WTC11 (cell line): ENCODE measurements at regions not wholly inside any gene's neighbourhood (a gene's known extent, or its start where the extent isn't known, plus 50 kb on each side); places are given as distances from the start of the nearest gene placed in this dataset.
A peak's percentile ranks its signal among the peaks of the same experiment; 100 is the strongest.
"Not testable (repeated sequence)": the region's sequence is repeated elsewhere in the genome, so short reads cannot be mapped to it uniquely, and the experiment has no call there.

Experiments used
- ATAC-seq: fragments of 200-7000 bp; cut with Tn5 transposase; 2 replicates; pipeline ENCODE4 v1.10.0; 2021; ENCODE audit warnings: mild to moderate bottlenecking, moderate library complexity
- CTCF ChIA-PET: fragments of 300-600 bp; sonication (Branson Sonifier 250); formaldehyde crosslinking; loops from one replicate; lab custom pipeline; 2021; ENCODE audit warnings: antibody characterized with exemption; lab: Charles Lee
- POLR2A ChIA-PET: fragments of 350-600 bp; sonication (Branson Sonifier 250); formaldehyde crosslinking; loops from one replicate; lab custom pipeline; 2021; ENCODE audit warnings: antibody characterized with exemption; lab: Charles Lee
- DNase-seq: peaks from one replicate; pipeline ENCODE4 v3.0.0; 2021; ENCODE audit warnings: low spot score
- H3K27ac Mint-ChIP-seq: 2 replicates; pipeline ENCODE4 v1.8.0; 2021; ENCODE audit warnings: mixed read lengths
- H3K27me3 Mint-ChIP-seq: 2 replicates; pipeline ENCODE4 v1.8.0; 2021; ENCODE audit warnings: low read depth, mild to moderate bottlenecking, moderate library complexity, mixed read lengths
- H3K36me3 Mint-ChIP-seq: 2 replicates; pipeline ENCODE4 v1.8.0; 2021; ENCODE audit warnings: mixed read lengths
- H3K4me1 Mint-ChIP-seq: 2 replicates; pipeline ENCODE4 v1.8.0; 2022; ENCODE audit warnings: mixed read lengths
- H3K4me3 Mint-ChIP-seq: 2 replicates; pipeline ENCODE4 v1.8.0; 2021; ENCODE audit warnings: mild to moderate bottlenecking, moderate library complexity, mixed read lengths
- H3K9me3 Mint-ChIP-seq: 2 replicates; pipeline ENCODE4 v1.8.0; 2021; ENCODE audit warnings: mixed read lengths
- CREB1 ChIP-seq: sonication (generic); formaldehyde crosslinking; IDR thresholded peaks from 2 replicates; pipeline ENCODE4 v1.8.0; 2023; ENCODE audit warnings: mild to moderate bottlenecking, missing genetic modification reagents
- ESRRA ChIP-seq: sonication (generic); formaldehyde crosslinking; IDR thresholded peaks from 2 replicates; pipeline ENCODE4 v1.8.1; 2022; ENCODE audit warnings: mild to moderate bottlenecking, missing genetic modification reagents, borderline replicate concordance
- GTF2I ChIP-seq: fragments of 250-450 bp; sonication (Bioruptor Pico); conservative IDR thresholded peaks from 2 replicates; pipeline ENCODE4 v1.4.0; 2021; ENCODE audit warnings: mild to moderate bottlenecking
- HMGA2 ChIP-seq: fragments of 250-450 bp; sonication (Bioruptor Pico); IDR thresholded peaks from 2 replicates; pipeline ENCODE4 v1.4.0; 2021; ENCODE audit warnings: mild to moderate bottlenecking, moderate library complexity
- JUN ChIP-seq: sonication (generic); formaldehyde crosslinking; IDR thresholded peaks from 2 replicates; pipeline ENCODE4 v1.8.0; 2023; ENCODE audit warnings: mild to moderate bottlenecking, missing genetic modification reagents
- MLX ChIP-seq: sonication (generic); formaldehyde crosslinking; IDR thresholded peaks from 2 replicates; pipeline ENCODE4 v1.8.1; 2023; ENCODE audit warnings: mild to moderate bottlenecking, missing genetic modification reagents, moderate library complexity
- PRRX2 ChIP-seq: fragments of 250-450 bp; sonication (Bioruptor Pico); IDR thresholded peaks from 2 replicates; pipeline ENCODE4 v1.8.0; 2021; ENCODE audit warnings: mild to moderate bottlenecking
- RORB ChIP-seq: fragments of 250-450 bp; sonication (Bioruptor Pico); IDR thresholded peaks from 2 replicates; pipeline ENCODE4 v1.9.0; 2021; ENCODE audit warnings: mild to moderate bottlenecking
- TP53 ChIP-seq: sonication (generic); formaldehyde crosslinking; IDR thresholded peaks from 2 replicates; pipeline ENCODE4 v1.8.1; 2023; ENCODE audit warnings: mild to moderate bottlenecking, missing genetic modification reagents
- ZBTB43 ChIP-seq: sonication (generic); formaldehyde crosslinking; IDR thresholded peaks from 2 replicates; pipeline ENCODE4 v1.8.1; 2023; ENCODE audit warnings: mild to moderate bottlenecking, missing genetic modification reagents
- ZNF121 ChIP-seq: sonication (generic); formaldehyde crosslinking; IDR thresholded peaks from 2 replicates; pipeline ENCODE4 v1.8.0; 2023; ENCODE audit warnings: missing genetic modification reagents
- ZNF138 ChIP-seq: sonication (generic); formaldehyde crosslinking; conservative IDR thresholded peaks from 2 replicates; pipeline ENCODE4 v1.8.1; 2022; ENCODE audit warnings: mild to moderate bottlenecking, moderate library complexity, missing genetic modification reagents
- ZNF219 ChIP-seq: sonication (generic); formaldehyde crosslinking; IDR thresholded peaks from 2 replicates; pipeline ENCODE4 v1.8.0; 2023; ENCODE audit warnings: missing genetic modification reagents, mild to moderate bottlenecking, borderline replicate concordance
- TF ChIP-seq, protein P1 (sequence below): sonication (generic); formaldehyde crosslinking; IDR thresholded peaks from 2 replicates; pipeline ENCODE4 v1.8.0; 2023; ENCODE audit warnings: missing genetic modification reagents
- TF ChIP-seq, protein P2 (sequence below): fragments of 250-450 bp; sonication (Bioruptor Pico); IDR thresholded peaks from 2 replicates; pipeline ENCODE4 v1.9.0; 2021; ENCODE audit warnings: moderate library complexity, mild to moderate bottlenecking, inconsistent platforms, borderline replicate concordance
- TF ChIP-seq, protein P3 (sequence below): sonication (generic); formaldehyde crosslinking; IDR thresholded peaks from 2 replicates; pipeline ENCODE4 v1.8.1; 2023; ENCODE audit warnings: mild to moderate bottlenecking, missing genetic modification reagents, borderline replicate concordance
- TF ChIP-seq, protein P4 (sequence below): sonication (generic); formaldehyde crosslinking; conservative IDR thresholded peaks from 2 replicates; pipeline ENCODE4 v1.8.1; 2023; ENCODE audit warnings: mild to moderate bottlenecking, low read depth, missing genetic modification reagents, moderate library complexity

DNA sequence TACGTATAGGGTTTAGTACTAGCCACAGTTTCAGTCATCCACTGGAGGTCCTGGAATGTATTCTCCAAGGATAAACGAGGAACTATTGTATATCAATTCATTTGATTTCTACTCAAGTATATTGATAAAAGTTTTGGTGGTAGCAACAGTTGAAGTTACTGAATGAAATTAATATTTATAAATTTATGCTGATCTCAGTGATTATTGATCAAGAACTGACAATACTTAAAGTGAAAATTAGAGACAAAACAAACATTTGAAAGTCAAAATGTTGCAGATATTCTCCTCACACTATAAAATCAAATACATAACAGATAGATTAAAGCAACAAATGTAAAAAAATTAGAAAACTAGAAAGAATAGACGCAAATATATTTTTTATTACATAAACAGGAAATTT lies 150.9 kb upstream of the SLC35G4 start:
- no peak for TF ChIP-seq JUN (CRISPR knock-in tag)
- DNase-seq = no peak
- no peak overlapping the region for H3K4me3 Mint-ChIP-seq
- peaks cover 23% of the 10 kb centered on the region for H3K4me1 Mint-ChIP-seq
- no peaks in the 10 kb centered on the region; the same call in 1 of the 2 replicates for H3K9me3 Mint-ChIP-seq
- POLR2A ChIA-PET = no interaction called here
- no peaks in the 10 kb centered on the region for H3K27me3 Mint-ChIP-seq
- CTCF ChIA-PET = no interaction called here
- H3K27ac Mint-ChIP-seq = no peak overlapping the region
- H3K36me3 Mint-ChIP-seq = no peaks in the 10 kb centered on the region
- no peak for ATAC-seq

- H3K4me3 Mint-ChIP-seq, POLR2A ChIA-PET, DNase-seq, H3K9me3 Mint-ChIP-seq, H3K36me3 Mint-ChIP-seq, ATAC-seq, H3K27me3 Mint-ChIP-seq, H3K27ac Mint-ChIP-seq: not testable (repeated sequence)
- TF ChIP-seq ZNF121 (CRISPR knock-in tag) = peak; percentile 74
- H3K4me1 Mint-ChIP-seq = peaks cover 21% of the 10 kb centered on the region
- CTCF ChIA-PET = interaction anchor here (0.8 to 1.0 kb wide), 2 partner anchors 59 to 147 kb away, joined by 3 to 5 read pairs; no protein-coding TSS in a partner anchor
Observed at GRCh38 chr18:11457853-11458252, 151.5 kb upstream of the SLC35G4 start.

- ChIA-PET CTCF (interaction anchor here (0.9 to 1.2 kb wide), 3 partner anchors 12 to 144 kb away, joined by 3 read pairs; no protein-coding TSS in a partner anchor), POLR2A (no interaction called here)
- Mint-ChIP-seq H3K36me3 (peaks cover 3% of the 10 kb centered on the region), H3K27ac (no peak overlapping the region), H3K9me3 (peaks cover 20% of the 10 kb centered on the region), H3K27me3 (no peaks in the 10 kb centered on the region), H3K4me3 (no peak overlapping the region), H3K4me1 (no peaks in the 10 kb centered on the region)
- TF ChIP-seq, protein P1, sequence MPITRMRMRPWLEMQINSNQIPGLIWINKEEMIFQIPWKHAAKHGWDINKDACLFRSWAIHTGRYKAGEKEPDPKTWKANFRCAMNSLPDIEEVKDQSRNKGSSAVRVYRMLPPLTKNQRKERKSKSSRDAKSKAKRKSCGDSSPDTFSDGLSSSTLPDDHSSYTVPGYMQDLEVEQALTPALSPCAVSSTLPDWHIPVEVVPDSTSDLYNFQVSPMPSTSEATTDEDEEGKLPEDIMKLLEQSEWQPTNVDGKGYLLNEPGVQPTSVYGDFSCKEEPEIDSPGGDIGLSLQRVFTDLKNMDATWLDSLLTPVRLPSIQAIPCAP (CRISPR knock-in tag) = no peak
- TF ChIP-seq, protein P2, sequence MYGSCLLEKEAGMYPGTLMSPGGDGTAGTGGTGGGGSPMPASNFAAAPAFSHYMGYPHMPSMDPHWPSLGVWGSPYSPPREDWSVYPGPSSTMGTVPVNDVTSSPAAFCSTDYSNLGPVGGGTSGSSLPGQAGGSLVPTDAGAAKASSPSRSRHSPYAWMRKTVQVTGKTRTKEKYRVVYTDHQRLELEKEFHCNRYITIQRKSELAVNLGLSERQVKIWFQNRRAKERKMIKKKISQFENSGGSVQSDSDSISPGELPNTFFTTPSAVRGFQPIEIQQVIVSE (CRISPR knock-in tag) = no peak
- no peak for TF ChIP-seq ESRRA (CRISPR knock-in tag)
- ATAC-seq (no peak), DNase-seq (no peak)
Observed at GRCh38 chr18:11454040-11454439, 155.4 kb upstream of the SLC35G4 start.

GRCh38 chr18:11444169-11444568 lies 165.2 kb upstream of the SLC35G4 start:
- H3K4me3 Mint-ChIP-seq, POLR2A ChIA-PET, ATAC-seq, H3K4me1 Mint-ChIP-seq, H3K36me3 Mint-ChIP-seq, DNase-seq, CTCF ChIA-PET, H3K27ac Mint-ChIP-seq, H3K27me3 Mint-ChIP-seq: not testable (repeated sequence)
- H3K9me3 Mint-ChIP-seq = peaks cover 21% of the 10 kb centered on the region

- CTCF ChIA-PET = no interaction called here
- POLR2A ChIA-PET = no interaction called here
- H3K36me3 Mint-ChIP-seq = no peaks in the 10 kb centered on the region
- peaks cover under 1% of the 10 kb centered on the region; the same call in 1 of the 2 replicates for H3K9me3 Mint-ChIP-seq
- H3K27me3 Mint-ChIP-seq = no peaks in the 10 kb centered on the region; the same call in 1 of the 2 replicates
- H3K4me3 Mint-ChIP-seq = no peak overlapping the region
- DNase-seq (no peak), ATAC-seq (no peak)
- H3K4me1 Mint-ChIP-seq = no peaks in the 10 kb centered on the region
- no peak overlapping the region for H3K27ac Mint-ChIP-seq
- TF ChIP-seq TP53 (CRISPR knock-in tag) = no peak
- TF ChIP-seq RORB (CRISPR knock-in tag) = no peak
- TF ChIP-seq ZBTB43 = no peak
- no peak for TF ChIP-seq HMGA2 (CRISPR knock-in tag)
- no peak for TF ChIP-seq MLX (CRISPR knock-in tag)
- TF ChIP-seq GTF2I (CRISPR knock-in tag) = no peak
- TF ChIP-seq, protein P3, sequence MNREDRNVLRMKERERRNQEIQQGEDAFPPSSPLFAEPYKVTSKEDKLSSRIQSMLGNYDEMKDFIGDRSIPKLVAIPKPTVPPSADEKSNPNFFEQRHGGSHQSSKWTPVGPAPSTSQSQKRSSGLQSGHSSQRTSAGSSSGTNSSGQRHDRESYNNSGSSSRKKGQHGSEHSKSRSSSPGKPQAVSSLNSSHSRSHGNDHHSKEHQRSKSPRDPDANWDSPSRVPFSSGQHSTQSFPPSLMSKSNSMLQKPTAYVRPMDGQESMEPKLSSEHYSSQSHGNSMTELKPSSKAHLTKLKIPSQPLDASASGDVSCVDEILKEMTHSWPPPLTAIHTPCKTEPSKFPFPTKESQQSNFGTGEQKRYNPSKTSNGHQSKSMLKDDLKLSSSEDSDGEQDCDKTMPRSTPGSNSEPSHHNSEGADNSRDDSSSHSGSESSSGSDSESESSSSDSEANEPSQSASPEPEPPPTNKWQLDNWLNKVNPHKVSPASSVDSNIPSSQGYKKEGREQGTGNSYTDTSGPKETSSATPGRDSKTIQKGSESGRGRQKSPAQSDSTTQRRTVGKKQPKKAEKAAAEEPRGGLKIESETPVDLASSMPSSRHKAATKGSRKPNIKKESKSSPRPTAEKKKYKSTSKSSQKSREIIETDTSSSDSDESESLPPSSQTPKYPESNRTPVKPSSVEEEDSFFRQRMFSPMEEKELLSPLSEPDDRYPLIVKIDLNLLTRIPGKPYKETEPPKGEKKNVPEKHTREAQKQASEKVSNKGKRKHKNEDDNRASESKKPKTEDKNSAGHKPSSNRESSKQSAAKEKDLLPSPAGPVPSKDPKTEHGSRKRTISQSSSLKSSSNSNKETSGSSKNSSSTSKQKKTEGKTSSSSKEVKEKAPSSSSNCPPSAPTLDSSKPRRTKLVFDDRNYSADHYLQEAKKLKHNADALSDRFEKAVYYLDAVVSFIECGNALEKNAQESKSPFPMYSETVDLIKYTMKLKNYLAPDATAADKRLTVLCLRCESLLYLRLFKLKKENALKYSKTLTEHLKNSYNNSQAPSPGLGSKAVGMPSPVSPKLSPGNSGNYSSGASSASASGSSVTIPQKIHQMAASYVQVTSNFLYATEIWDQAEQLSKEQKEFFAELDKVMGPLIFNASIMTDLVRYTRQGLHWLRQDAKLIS (CRISPR knock-in tag) = no peak
- no peak for TF ChIP-seq ZNF219 (CRISPR knock-in tag)
- no peak for TF ChIP-seq CREB1
- no peak for TF ChIP-seq PRRX2 (CRISPR knock-in tag)
- TF ChIP-seq, protein P4, sequence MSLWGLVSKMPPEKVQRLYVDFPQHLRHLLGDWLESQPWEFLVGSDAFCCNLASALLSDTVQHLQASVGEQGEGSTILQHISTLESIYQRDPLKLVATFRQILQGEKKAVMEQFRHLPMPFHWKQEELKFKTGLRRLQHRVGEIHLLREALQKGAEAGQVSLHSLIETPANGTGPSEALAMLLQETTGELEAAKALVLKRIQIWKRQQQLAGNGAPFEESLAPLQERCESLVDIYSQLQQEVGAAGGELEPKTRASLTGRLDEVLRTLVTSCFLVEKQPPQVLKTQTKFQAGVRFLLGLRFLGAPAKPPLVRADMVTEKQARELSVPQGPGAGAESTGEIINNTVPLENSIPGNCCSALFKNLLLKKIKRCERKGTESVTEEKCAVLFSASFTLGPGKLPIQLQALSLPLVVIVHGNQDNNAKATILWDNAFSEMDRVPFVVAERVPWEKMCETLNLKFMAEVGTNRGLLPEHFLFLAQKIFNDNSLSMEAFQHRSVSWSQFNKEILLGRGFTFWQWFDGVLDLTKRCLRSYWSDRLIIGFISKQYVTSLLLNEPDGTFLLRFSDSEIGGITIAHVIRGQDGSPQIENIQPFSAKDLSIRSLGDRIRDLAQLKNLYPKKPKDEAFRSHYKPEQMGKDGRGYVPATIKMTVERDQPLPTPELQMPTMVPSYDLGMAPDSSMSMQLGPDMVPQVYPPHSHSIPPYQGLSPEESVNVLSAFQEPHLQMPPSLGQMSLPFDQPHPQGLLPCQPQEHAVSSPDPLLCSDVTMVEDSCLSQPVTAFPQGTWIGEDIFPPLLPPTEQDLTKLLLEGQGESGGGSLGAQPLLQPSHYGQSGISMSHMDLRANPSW (CRISPR knock-in tag) = no peak
- no peak for TF ChIP-seq ZNF138 (CRISPR knock-in tag)
Observed at GRCh38 chr18:11437046-11437445, 172.3 kb upstream of the SLC35G4 start.
